Liver (tissue), 3 donors: ENCODE measurements at regions not wholly inside any gene's neighbourhood (a gene's known extent, or its start where the extent isn't known, plus 50 kb on each side); places are given as distances from the start of the nearest gene placed in this dataset.

Source experiments
- CTCF ChIP-seq: fragments of 150-350 bp; IDR thresholded peaks from 2 replicates; pipeline ENCODE4 v1.5.1; 2017; ENCODE audit warnings: improper control_type of control experiment, low read depth, low read length; ENCODE audit not compliant: missing input control
- EGR1 ChIP-seq, 2 donors: IDR thresholded peaks; 2 replicates each; pipeline ENCODE4 v1.6.1; 2016 to 2018; ENCODE audit warnings: antibody characterized with exemption in 2 of 2, low read depth in 2 of 2
- GABPA ChIP-seq, 2 donors: IDR thresholded peaks in 1 of 2; conservative IDR thresholded peaks in 1 of 2; 2 replicates each; pipeline ENCODE4 v1.6.1; 2016; ENCODE audit warnings: antibody characterized with exemption in 2 of 2, mild to moderate bottlenecking in 1 of 2, moderate library complexity in 1 of 2
- HNF4A ChIP-seq, 2 donors: conservative IDR thresholded peaks; 2 replicates each; pipeline ENCODE4 v1.6.1; 2016; ENCODE audit warnings: antibody characterized with exemption in 2 of 2, mild to moderate bottlenecking in 2 of 2
- JUND ChIP-seq, 2 donors: IDR thresholded peaks; 2 replicates each; pipeline ENCODE4 v1.6.1; 2016; ENCODE audit warnings: antibody characterized with exemption in 2 of 2
- NR2F2 ChIP-seq: IDR thresholded peaks from 2 replicates; pipeline ENCODE4 v1.6.1; 2016; ENCODE audit warnings: antibody characterized with exemption
- RXRA ChIP-seq, 2 donors: IDR thresholded peaks; 2 replicates each; pipeline ENCODE4 v1.6.1; 2017 to 2018; ENCODE audit warnings: antibody characterized with exemption in 2 of 2, mild to moderate bottlenecking in 1 of 2
- SP1 ChIP-seq: IDR thresholded peaks from 2 replicates; pipeline ENCODE4 v1.6.1; 2018; ENCODE audit warnings: antibody characterized with exemption, mild to moderate bottlenecking
- TAF1 ChIP-seq: conservative IDR thresholded peaks from 2 replicates; pipeline ENCODE4 v1.6.1; 2016; ENCODE audit warnings: antibody characterized with exemption, mild to moderate bottlenecking
- YY1 ChIP-seq: IDR thresholded peaks from 2 replicates; pipeline ENCODE4 v1.6.1; 2016; ENCODE audit warnings: antibody characterized with exemption, mild to moderate bottlenecking
- TF ChIP-seq, protein P1 (sequence below): IDR thresholded peaks from 2 replicates; pipeline ENCODE4 v1.6.1; 2016; ENCODE audit warnings: antibody characterized with exemption
- TF ChIP-seq, protein P2 (sequence below): IDR thresholded peaks from 2 replicates; pipeline ENCODE4 v1.6.1; 2016; ENCODE audit warnings: antibody characterized with exemption, mild to moderate bottlenecking
- TF ChIP-seq, protein P3 (sequence below): IDR thresholded peaks from 2 replicates; pipeline ENCODE4 v1.6.1; 2016; ENCODE audit warnings: antibody characterized with exemption
- donor health status: healthy.
- donor health status: healthy.

GRCh38 chr13:22744688-22745452 lies 435.9 kb upstream of the SGCG start:
- TF ChIP-seq CTCF (no peak), SP1 (no peak), EGR1 (IDR thresholded peaks at IDR 0.05; ENCODE audit: low read depth in 2 of 2) (no peak), YY1 (no peak), TAF1 (no peak), RXRA (IDR thresholded peaks at IDR 0.05) (no peak), HNF4A (conservative IDR thresholded peaks at IDR 0.05) (no peak), NR2F2 (no peak), GABPA (IDR thresholded peaks at IDR 0.05 in 1 of 2, conservative IDR thresholded peaks at IDR 0.05 in 1 of 2) (no peak), JUND (IDR thresholded peaks at IDR 0.05) (no peak)
- TF ChIP-seq, protein P1, sequence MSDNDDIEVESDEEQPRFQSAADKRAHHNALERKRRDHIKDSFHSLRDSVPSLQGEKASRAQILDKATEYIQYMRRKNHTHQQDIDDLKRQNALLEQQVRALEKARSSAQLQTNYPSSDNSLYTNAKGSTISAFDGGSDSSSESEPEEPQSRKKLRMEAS = no peak
- TF ChIP-seq, protein P2, sequence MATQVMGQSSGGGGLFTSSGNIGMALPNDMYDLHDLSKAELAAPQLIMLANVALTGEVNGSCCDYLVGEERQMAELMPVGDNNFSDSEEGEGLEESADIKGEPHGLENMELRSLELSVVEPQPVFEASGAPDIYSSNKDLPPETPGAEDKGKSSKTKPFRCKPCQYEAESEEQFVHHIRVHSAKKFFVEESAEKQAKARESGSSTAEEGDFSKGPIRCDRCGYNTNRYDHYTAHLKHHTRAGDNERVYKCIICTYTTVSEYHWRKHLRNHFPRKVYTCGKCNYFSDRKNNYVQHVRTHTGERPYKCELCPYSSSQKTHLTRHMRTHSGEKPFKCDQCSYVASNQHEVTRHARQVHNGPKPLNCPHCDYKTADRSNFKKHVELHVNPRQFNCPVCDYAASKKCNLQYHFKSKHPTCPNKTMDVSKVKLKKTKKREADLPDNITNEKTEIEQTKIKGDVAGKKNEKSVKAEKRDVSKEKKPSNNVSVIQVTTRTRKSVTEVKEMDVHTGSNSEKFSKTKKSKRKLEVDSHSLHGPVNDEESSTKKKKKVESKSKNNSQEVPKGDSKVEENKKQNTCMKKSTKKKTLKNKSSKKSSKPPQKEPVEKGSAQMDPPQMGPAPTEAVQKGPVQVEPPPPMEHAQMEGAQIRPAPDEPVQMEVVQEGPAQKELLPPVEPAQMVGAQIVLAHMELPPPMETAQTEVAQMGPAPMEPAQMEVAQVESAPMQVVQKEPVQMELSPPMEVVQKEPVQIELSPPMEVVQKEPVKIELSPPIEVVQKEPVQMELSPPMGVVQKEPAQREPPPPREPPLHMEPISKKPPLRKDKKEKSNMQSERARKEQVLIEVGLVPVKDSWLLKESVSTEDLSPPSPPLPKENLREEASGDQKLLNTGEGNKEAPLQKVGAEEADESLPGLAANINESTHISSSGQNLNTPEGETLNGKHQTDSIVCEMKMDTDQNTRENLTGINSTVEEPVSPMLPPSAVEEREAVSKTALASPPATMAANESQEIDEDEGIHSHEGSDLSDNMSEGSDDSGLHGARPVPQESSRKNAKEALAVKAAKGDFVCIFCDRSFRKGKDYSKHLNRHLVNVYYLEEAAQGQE = no peak
- TF ChIP-seq, protein P3, sequence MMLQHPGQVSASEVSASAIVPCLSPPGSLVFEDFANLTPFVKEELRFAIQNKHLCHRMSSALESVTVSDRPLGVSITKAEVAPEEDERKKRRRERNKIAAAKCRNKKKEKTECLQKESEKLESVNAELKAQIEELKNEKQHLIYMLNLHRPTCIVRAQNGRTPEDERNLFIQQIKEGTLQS = no peak
